H1 (cell line): ENCODE measurements at regions not wholly inside any gene's neighbourhood (a gene's known extent, or its start where the extent isn't known, plus 50 kb on each side); places are given as distances from the start of the nearest gene placed in this dataset.

Source experiments
- CTCF ChIA-PET: fragments of 300-600 bp; sonication (Branson Sonifier 250); formaldehyde crosslinking; loops from one replicate; lab custom pipeline; 2021; ENCODE audit not compliant: partially characterized antibody; lab: Charles Lee
- POLR2A ChIA-PET: fragments of 300-600 bp; sonication (Branson Sonifier 250); formaldehyde crosslinking; loops from one replicate; lab custom pipeline; 2021; ENCODE audit warnings: inconsistent platforms; ENCODE audit not compliant: partially characterized antibody; lab: Charles Lee
- DNase-seq, 2 experiments: peaks; one replicate each; pipeline versions ENCODE4 v3.0.0 to v3.0.0-alpha.2; 2010 to 2022; ENCODE audit warnings: low spot score in 2 of 2, low read depth in 1 of 2, mixed read lengths in 1 of 2
- FAIRE-seq: peaks from 2 replicates; lab custom pipeline; 2011; peaks lifted over from hg19 to GRCh38; lab: Jason Lieb, UNC
- H2AFZ ChIP-seq: 2 replicates; pipeline ENCODE4 v1.8.1; 2012; ENCODE audit warnings: low read length, inconsistent platforms
- H2AK5ac ChIP-seq: 2 replicates; pipeline ENCODE4 v1.6.1; 2013; ENCODE audit warnings: low read depth, low read length
- H2BK120ac ChIP-seq: replicated peaks from 2 replicates; pipeline ENCODE3; 2013; ENCODE audit warnings: low read depth, low read length, inconsistent platforms
- H2BK12ac ChIP-seq: 2 replicates; pipeline ENCODE4 v1.6.1; 2013; ENCODE audit warnings: low read depth, low read length
- H2BK15ac ChIP-seq: 2 replicates; pipeline ENCODE4 v1.6.1; 2013; ENCODE audit warnings: low read length
- H2BK20ac ChIP-seq: 2 replicates; pipeline ENCODE4 v1.6.1; 2013; ENCODE audit warnings: low read length
- H2BK5ac ChIP-seq: 2 replicates; pipeline ENCODE4 v1.6.1; 2013; ENCODE audit warnings: low read depth, low read length
- H3K14ac ChIP-seq: 2 replicates; pipeline ENCODE4 v1.6.1; 2013; ENCODE audit warnings: inconsistent platforms; ENCODE audit not compliant: insufficient read length
- H3K18ac ChIP-seq: 2 replicates; pipeline ENCODE4 v1.6.1; 2013; ENCODE audit warnings: low read length; ENCODE audit errors: extremely low read depth
- H3K23ac ChIP-seq: 2 replicates; pipeline ENCODE4 v1.6.1; 2013; ENCODE audit warnings: inconsistent platforms; ENCODE audit not compliant: insufficient read length
- H3K23me2 ChIP-seq: 2 replicates; pipeline ENCODE4 v1.6.1; 2013; ENCODE audit warnings: low read depth, low read length
- H3K27ac ChIP-seq: 2 replicates; pipeline ENCODE4 v1.6.1; 2011; ENCODE audit warnings: low read depth, low read length, inconsistent platforms
- H3K27me3 ChIP-seq, 4 experiments: replicated peaks in 1 of 4; 1 replicate in 1 of 4; 2 replicates in 3 of 4; pipeline versions ENCODE4 v1.6.1 to v1.8.1; 2011 to 2013; ENCODE audit warnings: low read length in 3 of 4, mild to moderate bottlenecking in 3 of 4, inconsistent platforms in 2 of 4, mixed read lengths in 2 of 4, moderate library complexity in 1 of 4; ENCODE audit not compliant: control insufficient read depth in 3 of 4, insufficient read depth in 3 of 4; ENCODE audit errors: extremely low read depth in 1 of 4
- H3K36me3 ChIP-seq, 4 experiments: 2 replicates each; pipeline versions ENCODE4 v1.6.1 to v1.8.1; 2011 to 2013; ENCODE audit warnings: mild to moderate bottlenecking in 4 of 4, low read length in 3 of 4, moderate library complexity in 2 of 4, control low read depth in 1 of 4, inconsistent platforms in 1 of 4; ENCODE audit not compliant: insufficient read depth in 4 of 4, control insufficient read depth in 2 of 4
- H3K4ac ChIP-seq: replicated peaks from 2 replicates; pipeline ENCODE3; 2013; ENCODE audit warnings: low read length, low read depth, mixed read lengths, inconsistent platforms; ENCODE audit not compliant: insufficient read length
- H3K4me1 ChIP-seq, 4 experiments: replicated peaks in 1 of 4; 1 replicate in 1 of 4; 2 replicates in 3 of 4; pipeline versions ENCODE4 v1.6.1 to v1.8.1; 2011 to 2013; ENCODE audit warnings: low read length in 3 of 4, inconsistent platforms in 2 of 4, mixed read lengths in 1 of 4; ENCODE audit not compliant: insufficient read depth in 4 of 4, control insufficient read depth in 3 of 4
- H3K4me2 ChIP-seq, 2 experiments: 2 replicates each; pipeline versions ENCODE4 v1.6.1 to v1.8.1; 2011 to 2013; ENCODE audit warnings: low read depth in 2 of 2, low read length in 2 of 2, control low read depth in 1 of 2, inconsistent platforms in 1 of 2, mild to moderate bottlenecking in 1 of 2; ENCODE audit not compliant: insufficient read depth in 1 of 2
- H3K4me3 ChIP-seq, 4 experiments: fragments of 200-600, 300-600 bp in 1 of 4; sonication (generic), shearing (Covaris generic), sonication (Bioruptor Twin) in 1 of 4; 2 replicates each; pipeline versions ENCODE4 v1.5.1 to v1.8.1; 2011 to 2016; ENCODE audit warnings: low read length in 4 of 4, low read depth in 3 of 4, control low read depth in 2 of 4, inconsistent platforms in 2 of 4, mild to moderate bottlenecking in 2 of 4, mixed read lengths in 1 of 4, moderate library complexity in 1 of 4; ENCODE audit not compliant: insufficient read depth in 2 of 4; ENCODE audit errors: extremely low read depth in 1 of 4
- H3K56ac ChIP-seq: replicated peaks from 2 replicates; pipeline ENCODE3; 2013; ENCODE audit warnings: low read depth, mild to moderate bottlenecking, mixed read lengths, low read length, inconsistent platforms; ENCODE audit not compliant: insufficient read length
- H3K79me1 ChIP-seq: 2 replicates; pipeline ENCODE4 v1.6.1; 2013; ENCODE audit warnings: low read depth, low read length, control low read depth
- H3K79me2 ChIP-seq, 2 experiments: 2 replicates each; pipeline versions ENCODE4 v1.6.1 to v1.8.1; 2012 to 2013; ENCODE audit warnings: low read length in 2 of 2, mild to moderate bottlenecking in 2 of 2, inconsistent platforms in 1 of 2; ENCODE audit not compliant: insufficient read depth in 2 of 2, control insufficient read depth in 1 of 2
- H3K9ac ChIP-seq, 4 experiments: replicated peaks in 1 of 4; 1 replicate in 1 of 4; 2 replicates in 3 of 4; pipeline versions ENCODE4 v1.6.1 to v1.8.1; 2011 to 2013; ENCODE audit warnings: low read depth in 3 of 4, low read length in 3 of 4, control low read depth in 2 of 4, mild to moderate bottlenecking in 2 of 4, moderate library complexity in 2 of 4, inconsistent platforms in 1 of 4; ENCODE audit errors: extremely low read depth in 1 of 4
- H3K9me3 ChIP-seq, 2 experiments: 2 replicates each; pipeline versions ENCODE4 v1.6.1 to v1.8.1; 2012 to 2013; ENCODE audit warnings: mild to moderate bottlenecking in 2 of 2, moderate library complexity in 2 of 2, control low read depth in 1 of 2, inconsistent platforms in 1 of 2, low read depth in 1 of 2, low read length in 1 of 2, mixed read lengths in 1 of 2; ENCODE audit not compliant: insufficient read depth in 2 of 2
- H4K20me1 ChIP-seq, 2 experiments: replicated peaks in 1 of 2; 2 replicates each; pipeline versions ENCODE3 to v1.8.1; 2011 to 2013; ENCODE audit warnings: inconsistent platforms in 2 of 2, low read length in 2 of 2, mild to moderate bottlenecking in 1 of 2; ENCODE audit not compliant: insufficient read depth in 2 of 2, control insufficient read depth in 1 of 2
- H4K5ac ChIP-seq: 2 replicates; pipeline ENCODE4 v1.6.1; 2013; ENCODE audit warnings: low read length, low read depth, mixed read lengths, inconsistent platforms; ENCODE audit not compliant: insufficient read length
- H4K8ac ChIP-seq: 2 replicates; pipeline ENCODE4 v1.8.0; 2013; ENCODE audit warnings: mild to moderate bottlenecking, moderate library complexity, low read length, inconsistent platforms; ENCODE audit not compliant: insufficient read depth; ENCODE audit errors: extremely low read depth
- H4K91ac ChIP-seq: replicated peaks from 2 replicates; pipeline ENCODE3; 2013; ENCODE audit warnings: low read length, mixed read lengths, inconsistent platforms; ENCODE audit not compliant: insufficient read length
- ASH2L ChIP-seq: fragments of 200-600, 300-600 bp; sonication (generic); IDR thresholded peaks from one replicate; pipeline ENCODE4 v1.7.1; 2017; ENCODE audit warnings: low read length
- ATF3 ChIP-seq: IDR thresholded peaks from 2 replicates; pipeline ENCODE4 v1.6.1; 2011; ENCODE audit warnings: low read depth, mild to moderate bottlenecking, low read length; ENCODE audit not compliant: insufficient read depth
- BACH1 ChIP-seq: IDR thresholded peaks from 2 replicates; pipeline ENCODE4 v1.6.1; 2012; ENCODE audit warnings: low read length, improper control_type of control experiment
- E2F6 ChIP-seq: IDR thresholded peaks from 2 replicates; pipeline ENCODE4 v1.6.1; 2012; ENCODE audit warnings: inconsistent platforms
- EP300 ChIP-seq, 2 experiments: IDR thresholded peaks; 1 replicate in 1 of 2; 2 replicates in 1 of 2; pipeline ENCODE4 v1.6.1; 2011 to 2012; ENCODE audit warnings: low read depth in 2 of 2, low read length in 2 of 2, mild to moderate bottlenecking in 2 of 2, borderline replicate concordance in 1 of 2, inconsistent platforms in 1 of 2, moderate library complexity in 1 of 2
- FOSL1 ChIP-seq: IDR thresholded peaks from 2 replicates; pipeline ENCODE4 v1.6.1; 2011; ENCODE audit warnings: mild to moderate bottlenecking, low read depth, low read length, moderate library complexity; ENCODE audit not compliant: insufficient read depth
- GABPA ChIP-seq: IDR thresholded peaks from 2 replicates; pipeline ENCODE4 v1.6.1; 2011; ENCODE audit warnings: mild to moderate bottlenecking, low read length, moderate library complexity, borderline replicate concordance; ENCODE audit not compliant: insufficient read depth
- KDM1A ChIP-seq: fragments of 200-600, 300-600 bp; sonication (generic); IDR thresholded peaks from 2 replicates; pipeline ENCODE4 v1.7.1; 2016; ENCODE audit warnings: mild to moderate bottlenecking, low read length, borderline replicate concordance
- MAFK ChIP-seq: IDR thresholded peaks from 2 replicates; pipeline ENCODE4 v1.6.1; 2012; ENCODE audit warnings: low read depth, mild to moderate bottlenecking, improper control_type of control experiment, low read length
- NANOG ChIP-seq: IDR thresholded peaks from 2 replicates; pipeline ENCODE4 v1.6.1; 2011; ENCODE audit warnings: low read length, low read depth, mild to moderate bottlenecking, inconsistent platforms; ENCODE audit not compliant: insufficient read depth, poor library complexity, severe bottlenecking
- POLR2AphosphoS5 ChIP-seq: IDR thresholded peaks from 2 replicates; pipeline ENCODE4 v1.6.1; 2011; ENCODE audit warnings: low read depth, low read length
- RFX5 ChIP-seq: IDR thresholded peaks from 2 replicates; pipeline ENCODE4 v1.6.1; 2011; ENCODE audit warnings: low read depth, low read length, improper control_type of control experiment, borderline replicate concordance
- SIN3A ChIP-seq, 2 experiments: IDR thresholded peaks in 1 of 2; conservative IDR thresholded peaks in 1 of 2; 2 replicates each; pipeline ENCODE4 v1.6.1; 2011 to 2012; ENCODE audit warnings: low read length in 2 of 2, improper control_type of control experiment in 1 of 2, low read depth in 1 of 2, mild to moderate bottlenecking in 1 of 2
- SP4 ChIP-seq: IDR thresholded peaks from 2 replicates; pipeline ENCODE4 v1.6.1; 2012; ENCODE audit warnings: low read length, inconsistent platforms
- WGBS, 2 experiments: shearing (Covaris generic) in 1 of 2; methylation state at CpG; one replicate each; pipeline versions ENCODE4 v1.1.6 to v1.1.7; 2013 to 2015; ENCODE audit warnings: low lambda C conversion rate in 2 of 2, mixed read lengths in 2 of 2, inconsistent platforms in 1 of 2, low coverage in 1 of 2, missing lambda C conversion rate in 1 of 2; ENCODE audit not compliant: insufficient replicate concordance in 2 of 2, insufficient coverage in 1 of 2, insufficient read length in 1 of 2; ENCODE audit errors: extremely low coverage in 1 of 2, missing lambda C conversion rate in 1 of 2; 5-methylcytosine and 5-hydroxymethylcytosine counted together

- ChIA-PET CTCF (no interaction called here), POLR2A (no interaction called here)
- Histone ChIP-seq H3K9ac (no peak overlapping the region), H3K79me1 (no peaks in the 10 kb centered on the region), H3K79me2 (no peaks in the 10 kb centered on the region), H3K36me3 (no peaks in the 10 kb centered on the region), H4K8ac (no peak overlapping the region), H3K4me3 (no peak overlapping the region), H3K9me3 (no peaks in the 10 kb centered on the region), H3K4me2 (no peak overlapping the region), H4K20me1 (no peaks in the 10 kb centered on the region), H3K23ac (no peak overlapping the region), H3K18ac (no peak overlapping the region), H2BK15ac (no peak overlapping the region), H4K91ac (no peak overlapping the region), H2BK20ac (no peak overlapping the region), H3K27ac (no peak overlapping the region), H2BK5ac (no peak overlapping the region), H3K23me2 (no peaks in the 10 kb centered on the region), H2AFZ (no peak overlapping the region), H2AK5ac (no peak overlapping the region), H3K4me1 (no peaks in the 10 kb centered on the region), H2BK12ac (no peak overlapping the region), H2BK120ac (no peak overlapping the region), H3K4ac (no peak overlapping the region), H3K14ac (no peak overlapping the region), H4K5ac (no peak overlapping the region), H3K56ac (no peak overlapping the region), H3K27me3 (no peaks in the 10 kb centered on the region)
- DNase-seq (no peak), FAIRE-seq (no peak)
- WGBS, 2 experiments: 91% methylated on average over 4 of the region's 5 CpGs; no CpG with 5 or more reads in 1 of the 2 experiments
- TF ChIP-seq MAFK (no peak), E2F6 (no peak), BACH1 (no peak), POLR2AphosphoS5 (no peak), FOSL1 (no peak), EP300 (IDR thresholded peaks at IDR 0.05; ENCODE audit: borderline replicate concordance in 1 of 2, low read depth in 2 of 2, low read length in 2 of 2) (no peak), ASH2L (no peak), GABPA (no peak), ATF3 (no peak), KDM1A (no peak), SIN3A (conservative IDR thresholded peaks at IDR 0.05 in 1 of 2, IDR thresholded peaks at IDR 0.05 in 1 of 2; ENCODE audit: low read depth in 1 of 2, low read length in 2 of 2) (no peak), NANOG (no peak), SP4 (no peak), RFX5 (no peak)
Observed at GRCh38 chr10:130835068-130835467, 476.5 kb downstream of the TCERG1L start.
